ENCODE measurements at regions not wholly inside any gene's neighbourhood (a gene's known extent, or its start where the extent isn't known, plus 50 kb on each side); places are given as distances from the start of the nearest gene placed in this dataset.
"Not testable (repeated sequence)": the region's sequence is repeated elsewhere in the genome, so short reads cannot be mapped to it uniquely, and the experiment has no call there.

DNA sequence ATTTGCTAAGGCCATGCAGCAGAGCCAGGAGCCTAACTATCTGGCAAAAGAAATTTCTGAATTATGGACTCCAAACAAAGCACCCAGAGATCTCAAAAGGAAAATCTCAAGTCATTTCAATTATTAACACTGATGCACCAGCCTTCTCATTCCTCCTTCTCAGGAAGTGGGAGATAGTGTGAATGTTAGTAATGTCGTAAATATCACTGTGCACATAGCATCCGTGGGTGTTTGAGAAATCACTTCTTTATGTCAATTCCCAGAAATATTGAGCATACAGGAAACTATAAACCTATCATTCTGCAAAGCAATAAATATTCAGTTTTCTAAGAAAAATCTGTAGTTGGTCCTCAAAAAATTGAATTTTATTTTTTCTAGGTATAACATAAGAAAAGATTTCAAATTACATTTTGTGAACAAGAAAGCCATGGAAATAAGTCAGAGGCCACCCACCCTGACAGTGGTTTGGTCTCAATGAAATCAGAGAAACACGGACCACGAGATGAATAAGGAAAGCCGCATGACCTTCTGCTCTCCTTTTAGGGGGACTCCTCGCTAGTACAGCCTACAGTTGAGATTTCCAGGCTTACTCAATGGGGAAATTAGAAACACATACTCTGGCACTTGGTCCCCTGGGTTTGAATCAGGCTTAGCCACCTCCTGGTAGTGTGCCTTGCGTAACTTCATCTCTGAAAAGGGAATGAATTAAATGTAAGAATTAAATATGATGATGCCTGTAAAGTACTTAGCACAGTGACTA, 120.6 kb downstream of the DIRAS2 start:
- no peaks in the 10 kb centered on the region for H3K9me3 Mint-ChIP-seq (ENCODE audit: unreplicated experiment)
- no TSS peak for BruUV-seq (replicated peaks)

DNA sequence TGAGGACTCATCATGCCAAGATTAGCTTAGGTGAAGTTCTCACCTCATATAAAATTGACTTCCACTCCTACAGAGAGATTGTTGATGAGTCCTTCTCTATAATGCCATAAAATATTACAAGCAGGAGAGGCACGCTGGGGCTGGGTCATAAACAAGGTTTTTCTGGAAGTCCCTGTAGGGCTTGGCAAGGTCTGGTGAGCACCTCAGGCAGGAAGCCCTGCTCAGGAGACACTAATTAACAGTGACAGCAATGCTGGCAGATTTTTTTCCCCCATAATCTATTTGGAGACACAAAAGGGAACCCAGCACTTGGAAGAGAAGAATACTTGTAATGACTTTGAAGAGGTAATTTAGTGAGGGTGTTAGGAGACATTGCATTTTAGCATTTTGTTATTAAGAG, 118.7 kb downstream of the DIRAS2 start:
- no TSS peak for BruUV-seq (replicated peaks)
- no peak for DNase-seq (ENCODE audit: unreplicated experiment)
- Mint-ChIP-seq H3K4me1 (ENCODE audit: insufficient read depth, unreplicated experiment) (no peaks in the 10 kb centered on the region), H3K27me3 (ENCODE audit: insufficient read depth, unreplicated experiment) (peaks cover 95% of the 10 kb centered on the region), H3K27ac (ENCODE audit: low read depth, unreplicated experiment) (no peak overlapping the region), H3K36me3 (ENCODE audit: insufficient read depth, unreplicated experiment) (no peaks in the 10 kb centered on the region), H3K4me3 (ENCODE audit: unreplicated experiment) (no peak overlapping the region), H3K9me3 (ENCODE audit: unreplicated experiment) (no peaks in the 10 kb centered on the region)
- TF ChIP-seq, protein P1, sequence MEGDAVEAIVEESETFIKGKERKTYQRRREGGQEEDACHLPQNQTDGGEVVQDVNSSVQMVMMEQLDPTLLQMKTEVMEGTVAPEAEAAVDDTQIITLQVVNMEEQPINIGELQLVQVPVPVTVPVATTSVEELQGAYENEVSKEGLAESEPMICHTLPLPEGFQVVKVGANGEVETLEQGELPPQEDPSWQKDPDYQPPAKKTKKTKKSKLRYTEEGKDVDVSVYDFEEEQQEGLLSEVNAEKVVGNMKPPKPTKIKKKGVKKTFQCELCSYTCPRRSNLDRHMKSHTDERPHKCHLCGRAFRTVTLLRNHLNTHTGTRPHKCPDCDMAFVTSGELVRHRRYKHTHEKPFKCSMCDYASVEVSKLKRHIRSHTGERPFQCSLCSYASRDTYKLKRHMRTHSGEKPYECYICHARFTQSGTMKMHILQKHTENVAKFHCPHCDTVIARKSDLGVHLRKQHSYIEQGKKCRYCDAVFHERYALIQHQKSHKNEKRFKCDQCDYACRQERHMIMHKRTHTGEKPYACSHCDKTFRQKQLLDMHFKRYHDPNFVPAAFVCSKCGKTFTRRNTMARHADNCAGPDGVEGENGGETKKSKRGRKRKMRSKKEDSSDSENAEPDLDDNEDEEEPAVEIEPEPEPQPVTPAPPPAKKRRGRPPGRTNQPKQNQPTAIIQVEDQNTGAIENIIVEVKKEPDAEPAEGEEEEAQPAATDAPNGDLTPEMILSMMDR (IDR thresholded peaks at IDR 0.05; ENCODE audit: unreplicated experiment): no peak
- intact Hi-C loops (cut with micrococcal nuclease): no loop called here
- POLR2A ChIA-PET: no interaction called here
- CTCF ChIA-PET: no interaction called here

More for the DNA sequence above, 120.6 kb downstream of the DIRAS2 start:
- intact Hi-C loops (cut with micrococcal nuclease): no loop called here
- TF ChIP-seq, protein P1 (IDR thresholded peaks at IDR 0.05; ENCODE audit: unreplicated experiment): no peak
- Mint-ChIP-seq H3K27me3 (ENCODE audit: insufficient read depth, unreplicated experiment) (peaks cover 96% of the 10 kb centered on the region), H3K4me3 (ENCODE audit: unreplicated experiment) (no peak overlapping the region), H3K27ac (ENCODE audit: low read depth, unreplicated experiment) (no peak overlapping the region), H3K36me3 (ENCODE audit: insufficient read depth, unreplicated experiment) (no peaks in the 10 kb centered on the region), H3K4me1 (ENCODE audit: insufficient read depth, unreplicated experiment) (no peaks in the 10 kb centered on the region)
- DNase-seq (ENCODE audit: unreplicated experiment): no peak
- ChIA-PET POLR2A (no interaction called here), CTCF (no interaction called here)

DNA sequence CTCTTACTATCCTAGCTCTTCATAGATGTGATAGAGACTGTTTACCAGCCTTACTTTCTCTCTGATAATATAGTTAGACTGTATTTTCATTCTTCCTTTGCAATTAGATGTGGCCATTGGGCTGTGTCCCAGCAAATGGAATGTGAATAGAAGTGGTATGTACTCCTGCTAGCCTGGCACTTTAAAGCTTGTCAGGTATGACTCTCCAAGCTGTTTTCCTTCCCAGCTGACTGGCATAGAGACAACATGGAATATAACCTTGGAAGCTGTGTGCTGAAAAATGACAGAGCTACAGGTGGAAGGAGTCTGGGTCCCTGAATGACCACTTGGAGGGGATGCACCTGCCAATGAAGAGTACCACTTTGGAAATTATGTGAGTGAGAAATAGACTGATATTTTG, 116.2 kb downstream of the DIRAS2 start:
- Mint-ChIP-seq H3K27me3 (ENCODE audit: insufficient read depth, unreplicated experiment) (peaks cover 80% of the 10 kb centered on the region), H3K36me3 (ENCODE audit: insufficient read depth, unreplicated experiment) (no peaks in the 10 kb centered on the region), H3K27ac (ENCODE audit: low read depth, unreplicated experiment) (no peak overlapping the region), H3K9me3 (ENCODE audit: unreplicated experiment) (no peaks in the 10 kb centered on the region), H3K4me3 (ENCODE audit: unreplicated experiment) (no peak overlapping the region), H3K4me1 (ENCODE audit: insufficient read depth, unreplicated experiment) (no peaks in the 10 kb centered on the region)
- BruUV-seq (replicated peaks): no TSS peak
- DNase-seq (ENCODE audit: unreplicated experiment): no peak
- POLR2A ChIA-PET: no interaction called here
- intact Hi-C loops (cut with micrococcal nuclease): no loop called here
- TF ChIP-seq, protein P1 (IDR thresholded peaks at IDR 0.05; ENCODE audit: unreplicated experiment): no peak
- CTCF ChIA-PET: interaction anchor here (0.5 kb wide), 1 partner anchor 562 kb away, joined by 3 read pairs; no protein-coding TSS in a partner anchor

DNA sequence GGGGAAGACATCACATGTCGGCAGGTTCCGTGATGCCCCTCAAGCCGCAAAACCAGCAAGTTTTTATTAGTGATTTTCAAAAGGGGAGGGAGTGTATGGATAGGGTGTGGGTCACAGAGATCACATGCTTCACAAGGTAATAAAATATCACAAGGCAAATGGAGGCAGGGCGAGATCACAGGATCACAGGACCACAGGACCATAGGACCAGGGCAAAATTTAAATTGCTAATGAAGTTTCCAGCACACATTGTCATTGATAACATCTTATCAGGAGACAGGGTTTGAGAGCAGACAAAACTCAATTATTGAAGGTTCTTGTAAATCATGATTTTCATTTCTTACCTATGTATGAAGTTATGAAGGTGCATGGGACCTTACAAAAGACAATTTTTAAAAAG, 106.5 kb downstream of the DIRAS2 start:
- POLR2A ChIA-PET: interaction anchor here (0.9 kb wide), 1 partner anchor 13 kb away, joined by 3 read pairs; no protein-coding TSS in a partner anchor
- DNase-seq (ENCODE audit: unreplicated experiment); intact Hi-C loops (cut with micrococcal nuclease); H3K4me3 Mint-ChIP-seq (ENCODE audit: unreplicated experiment); H3K9me3 Mint-ChIP-seq (ENCODE audit: unreplicated experiment); BruUV-seq (replicated peaks); H3K36me3 Mint-ChIP-seq (ENCODE audit: insufficient read depth, unreplicated experiment); H3K27ac Mint-ChIP-seq (ENCODE audit: low read depth, unreplicated experiment); CTCF ChIA-PET; H3K4me1 Mint-ChIP-seq (ENCODE audit: insufficient read depth, unreplicated experiment): not testable (repeated sequence)
- peaks cover 100% of the 10 kb centered on the region for H3K27me3 Mint-ChIP-seq (ENCODE audit: insufficient read depth, unreplicated experiment)

All from MCF 10A (cell line).